GM12878 (cell line): ENCODE measurements at regions not wholly inside any gene's neighbourhood (a gene's known extent, or its start where the extent isn't known, plus 50 kb on each side); places are given as distances from the start of the nearest gene placed in this dataset.

Experiments used
- ATAC-seq: fragments of 200-7000 bp; cut with Tn5 transposase; 3 replicates; pipeline ENCODE4 v1.9.1; 2020; ENCODE audit warnings: mild to moderate bottlenecking, moderate library complexity
- BruUV-seq: library from RNA; stranded (reverse); fragments of 400-500 nt; replicated peaks from 2 replicates; lab custom pipeline; 2021; lab: Mats Ljungman, UMichigan
- CTCF ChIA-PET: fragments of 300-600 bp; sonication (Branson Sonifier 250); formaldehyde crosslinking; extraction: SDS; loops from one replicate; lab custom pipeline; 2021; ENCODE audit warnings: inconsistent platforms; lab: Yijun Ruan, JAX
- POLR2A ChIA-PET: fragments of 350-600 bp; formaldehyde crosslinking; extraction: SDS; loops from one replicate; lab custom pipeline; 2021; ENCODE audit warnings: inconsistent platforms; lab: Charles Lee
- RAD21 ChIA-PET: fragments of 300-600 bp; sonication (Branson Sonifier 250); formaldehyde crosslinking; loops from one replicate; lab custom pipeline; 2023; ENCODE audit warnings: antibody characterized with exemption; ENCODE audit not compliant: unreplicated experiment; lab: Charles Lee
- SMC1A ChIA-PET: fragments of 300-600 bp; sonication (Branson Sonifier 250); formaldehyde crosslinking; loops from one replicate; lab custom pipeline; 2023; ENCODE audit not compliant: unreplicated experiment, uncharacterized antibody; lab: Charles Lee
- DNase-seq: peaks from one replicate; pipeline ENCODE4 v3.0.0-alpha.2; 2011; ENCODE audit warnings: low read depth, low spot score
- FAIRE-seq: peaks from 3 replicates; lab custom pipeline; 2011; peaks lifted over from hg19 to GRCh38; lab: Jason Lieb, UNC
- H2AFZ ChIP-seq: 2 replicates; pipeline ENCODE4 v1.6.0; 2011; ENCODE audit warnings: low read depth, low read length, control low read depth; ENCODE audit not compliant: control insufficient read depth
- H3K27ac ChIP-seq: 2 replicates; pipeline ENCODE4 v1.5.1; 2011; ENCODE audit warnings: control low read depth; ENCODE audit not compliant: control insufficient read depth, insufficient read depth
- H3K27me3 ChIP-seq, 2 experiments: replicated peaks in 1 of 2; 2 replicates each; pipeline versions ENCODE4 v1.6.0 to v1.6.1; 2011; ENCODE audit warnings: low read length in 1 of 2; ENCODE audit not compliant: control insufficient read depth in 2 of 2, insufficient read depth in 2 of 2
- H3K36me3 ChIP-seq, 2 experiments: 2 replicates each; pipeline ENCODE4 v1.5.1; 2011; ENCODE audit warnings: low read length in 1 of 2; ENCODE audit not compliant: control insufficient read depth in 2 of 2, insufficient read depth in 2 of 2
- H3K4me1 ChIP-seq: 2 replicates; pipeline ENCODE4 v1.6.1; 2011; ENCODE audit warnings: mild to moderate bottlenecking, low read length, moderate library complexity, mixed read lengths; ENCODE audit not compliant: control insufficient read depth, insufficient read depth
- H3K4me2 ChIP-seq: 2 replicates; pipeline ENCODE4 v1.6.0; 2011; ENCODE audit warnings: control low read depth; ENCODE audit not compliant: control insufficient read depth, insufficient read depth
- H3K4me3 ChIP-seq: fragments of 200-600 bp; sonication (generic); 2 replicates; pipeline ENCODE4 v1.5.1; 2016
- H3K79me2 ChIP-seq: 2 replicates; pipeline ENCODE4 v1.6.0; 2011; ENCODE audit warnings: low read length; ENCODE audit not compliant: control insufficient read depth, insufficient read depth
- H3K9ac ChIP-seq: 2 replicates; pipeline ENCODE4 v1.8.0; 2011; ENCODE audit warnings: low read length, control low read depth, mixed read lengths; ENCODE audit not compliant: control insufficient read depth, insufficient read depth
- H3K9me3 ChIP-seq: replicated peaks from 3 replicates; pipeline ENCODE4 v1.5.1; 2011; ENCODE audit warnings: mild to moderate bottlenecking, low read length; ENCODE audit not compliant: control insufficient read depth, insufficient read depth
- H4K20me1 ChIP-seq: 2 replicates; pipeline ENCODE4 v1.6.0; 2011; ENCODE audit not compliant: control insufficient read depth, insufficient read depth
- ATF3 ChIP-seq: IDR thresholded peaks from 2 replicates; pipeline ENCODE4 v1.6.1; 2011; ENCODE audit warnings: low read depth, mild to moderate bottlenecking, low read length, moderate library complexity, borderline replicate concordance; ENCODE audit errors: extremely low read depth
- CTCF ChIP-seq, 3 experiments: IDR thresholded peaks in 2 of 3; conservative IDR thresholded peaks in 1 of 3; 2 replicates each; pipeline ENCODE4 v1.5.1; 2011; ENCODE audit warnings: low read depth in 3 of 3, low read length in 3 of 3, mild to moderate bottlenecking in 3 of 3, control low read depth in 2 of 3, moderate library complexity in 2 of 3, inconsistent platforms in 1 of 3, mixed read lengths in 1 of 3; ENCODE audit not compliant: control insufficient read depth in 2 of 3, insufficient read depth in 1 of 3; ENCODE audit errors: extremely low read depth in 1 of 3
- EED ChIP-seq: sonication (generic); IDR thresholded peaks from 2 replicates; pipeline ENCODE4 v1.6.1; 2016; ENCODE audit warnings: antibody characterized with exemption, low read depth
- RAD21 ChIP-seq: IDR thresholded peaks from 2 replicates; pipeline ENCODE4 v1.6.1; 2011; ENCODE audit warnings: mild to moderate bottlenecking, low read depth, low read length, moderate library complexity; ENCODE audit not compliant: insufficient read depth
- SMC3 ChIP-seq: IDR thresholded peaks from 2 replicates; pipeline ENCODE4 v1.6.1; 2011; ENCODE audit warnings: low read length, improper control_type of control experiment, borderline replicate concordance
- STAT3 ChIP-seq: IDR thresholded peaks from 2 replicates; pipeline ENCODE4 v1.6.1; 2011; ENCODE audit warnings: low read depth, low read length, improper control_type of control experiment
- SUPT20H ChIP-seq: IDR thresholded peaks from 2 replicates; pipeline ENCODE4 v1.6.1; 2011; ENCODE audit warnings: low read depth, mild to moderate bottlenecking, low read length, moderate library complexity, borderline replicate concordance; ENCODE audit not compliant: control insufficient read depth
- SUZ12 ChIP-seq: fragments of 200-600 bp; sonication (generic); IDR thresholded peaks from one replicate; pipeline ENCODE4 v1.6.1; 2018; ENCODE audit warnings: antibody characterized with exemption, mild to moderate bottlenecking; ENCODE audit not compliant: unreplicated experiment
- USF1 ChIP-seq: IDR thresholded peaks from 2 replicates; pipeline ENCODE4 v1.6.1; 2011; ENCODE audit warnings: borderline replicate concordance, low read depth, mild to moderate bottlenecking, moderate library complexity, mixed read lengths, low read length; ENCODE audit not compliant: insufficient read depth; ENCODE audit errors: extremely low read length
- WGBS: methylation state at CpG from one replicate; pipeline ENCODE4 v1.1.6; 2016; ENCODE audit warnings: low lambda C conversion rate; ENCODE audit not compliant: insufficient replicate concordance, insufficient coverage; ENCODE audit errors: missing lambda C conversion rate; 5-methylcytosine and 5-hydroxymethylcytosine counted together
- in situ Hi-C: fragments of 300-500 bp; cut with MboI; formaldehyde crosslinking; loops from 9 replicates; pipeline ENCODE4 v1.14.3; 2018; ENCODE audit warnings: mixed read lengths
- intact Hi-C: fragments of 100-400 bp; cut with micrococcal nuclease; formaldehyde crosslinking; loops from one replicate; pipeline ENCODE4 v1.14.2; 2022; ENCODE audit not compliant: unreplicated experiment

- POLR2A ChIA-PET = no interaction called here
Measured at GRCh38 chr4:114417214-114417613, 181.4 kb upstream of the UGT8 start.

More at GRCh38 chr4:114417214-114417613, 181.4 kb upstream of the UGT8 start:
- Histone ChIP-seq H3K79me2 (no peaks in the 10 kb centered on the region), H3K9ac (no peak overlapping the region), H3K9me3 (no peaks in the 10 kb centered on the region; the same call in 2 of the 3 replicates), H3K36me3 (no peaks in the 10 kb centered on the region), H3K4me2 (no peak overlapping the region), H3K27me3 (no peaks in the 10 kb centered on the region), H3K27ac (no peak overlapping the region), H2AFZ (no peak overlapping the region), H4K20me1 (no peaks in the 10 kb centered on the region)
- CTCF ChIA-PET = interaction anchor here (0.7 to 3.4 kb wide), 3 partner anchors 9 to 242 kb away, joined by 3 to 11 read pairs (median 4); no protein-coding TSS in a partner anchor
- in situ Hi-C loops = no loop called here
- intact Hi-C loops = no loop called here
- FAIRE-seq (no peak), DNase-seq (no peak)
- SMC1A ChIA-PET = interaction anchor here (0.7 to 1.5 kb wide), 2 partner anchors 239 to 242 kb away, joined by 3 to 5 read pairs; no protein-coding TSS in a partner anchor
- TF ChIP-seq CTCF (IDR thresholded peaks at IDR 0.05 in 2 of 3, conservative IDR thresholded peaks at IDR 0.05 in 1 of 3; ENCODE audit: control insufficient read depth in 2 of 3, extremely low read depth in 1 of 3, insufficient read depth in 1 of 3, low read depth in 3 of 3, low read length in 3 of 3) (peak in 1 of 3 experiments; percentile 18; a peak in 1 of 6 replicates), SUPT20H (no peak), USF1 (no peak), SUZ12 (no peak), EED (no peak), RAD21 (peak; percentile 62), STAT3 (no peak), SMC3 (peak; percentile 36; the same call in 1 of the 2 replicates), ATF3 (no peak)
- TF ChIP-seq, all 136 proteins: peak for 3
- RAD21 ChIA-PET = no interaction called here
- no TSS peak for BruUV-seq
- ATAC-seq = no peak
- no peak overlapping the region for H3K4me3 ChIP-seq
- 0% methylated on average over 1 of the region's 1 CpG for WGBS
- H3K4me1 ChIP-seq = no peaks in the 10 kb centered on the region
